GM12872 (cell line): ENCODE measurements at regions not wholly inside any gene's neighbourhood (a gene's known extent, or its start where the extent isn't known, plus 50 kb on each side); places are given as distances from the start of the nearest gene placed in this dataset.

Experiments
- TF ChIP-seq, protein P1 (sequence below): IDR thresholded peaks from 3 replicates; pipeline ENCODE4 v1.5.1; 2011; ENCODE audit warnings: low read depth, mild to moderate bottlenecking, low read length, moderate library complexity; ENCODE audit not compliant: insufficient read depth

DNA sequence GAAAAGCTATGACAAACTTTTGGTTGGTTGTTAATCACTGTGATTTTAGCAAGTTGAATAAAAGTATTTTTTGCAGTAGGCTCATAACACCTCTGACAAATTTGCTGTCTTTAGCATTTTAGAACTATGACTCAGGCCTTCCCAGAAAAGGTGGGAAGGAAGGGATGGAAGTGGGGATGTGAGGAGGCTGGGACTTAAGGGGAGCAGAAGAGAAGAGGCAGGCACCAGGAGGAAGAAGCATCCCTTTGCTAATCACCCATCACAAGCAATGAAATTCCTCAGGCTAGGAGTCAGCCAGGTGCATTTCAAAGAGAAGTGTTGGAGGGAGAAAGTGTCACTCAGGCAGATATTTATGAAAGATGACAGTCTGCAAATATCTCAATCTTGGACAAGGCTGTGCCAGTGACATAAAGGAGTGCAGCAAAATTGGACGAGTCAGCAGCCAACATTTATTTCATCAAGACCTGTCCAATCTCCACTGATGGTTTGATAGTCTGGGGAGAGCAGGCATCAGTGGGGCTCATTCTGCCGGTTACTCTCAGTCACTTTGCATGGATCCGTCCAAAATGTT is 337.3 kb upstream of the ARRDC4 start:
- TF ChIP-seq, protein P1, sequence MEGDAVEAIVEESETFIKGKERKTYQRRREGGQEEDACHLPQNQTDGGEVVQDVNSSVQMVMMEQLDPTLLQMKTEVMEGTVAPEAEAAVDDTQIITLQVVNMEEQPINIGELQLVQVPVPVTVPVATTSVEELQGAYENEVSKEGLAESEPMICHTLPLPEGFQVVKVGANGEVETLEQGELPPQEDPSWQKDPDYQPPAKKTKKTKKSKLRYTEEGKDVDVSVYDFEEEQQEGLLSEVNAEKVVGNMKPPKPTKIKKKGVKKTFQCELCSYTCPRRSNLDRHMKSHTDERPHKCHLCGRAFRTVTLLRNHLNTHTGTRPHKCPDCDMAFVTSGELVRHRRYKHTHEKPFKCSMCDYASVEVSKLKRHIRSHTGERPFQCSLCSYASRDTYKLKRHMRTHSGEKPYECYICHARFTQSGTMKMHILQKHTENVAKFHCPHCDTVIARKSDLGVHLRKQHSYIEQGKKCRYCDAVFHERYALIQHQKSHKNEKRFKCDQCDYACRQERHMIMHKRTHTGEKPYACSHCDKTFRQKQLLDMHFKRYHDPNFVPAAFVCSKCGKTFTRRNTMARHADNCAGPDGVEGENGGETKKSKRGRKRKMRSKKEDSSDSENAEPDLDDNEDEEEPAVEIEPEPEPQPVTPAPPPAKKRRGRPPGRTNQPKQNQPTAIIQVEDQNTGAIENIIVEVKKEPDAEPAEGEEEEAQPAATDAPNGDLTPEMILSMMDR, result no peak

DNA sequence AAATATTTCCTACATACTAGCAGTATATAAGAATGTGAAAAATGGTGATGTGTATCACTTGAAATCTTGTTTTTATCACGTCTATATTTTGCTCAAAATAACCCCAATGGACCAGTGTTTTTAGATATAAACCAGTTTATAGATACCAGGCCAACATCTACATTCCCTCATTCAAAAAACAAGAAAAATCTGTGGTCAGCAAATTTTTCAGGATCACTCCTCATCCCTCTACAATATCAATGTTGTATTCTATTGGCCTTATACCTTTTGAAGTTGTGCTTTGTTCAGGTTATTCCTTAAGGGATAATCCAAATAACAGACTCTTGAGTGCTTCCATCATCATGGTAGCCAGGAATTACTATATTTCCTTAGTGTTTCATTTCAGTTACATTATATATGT is 332.9 kb upstream of the ARRDC4 start:
- TF ChIP-seq, protein P1, result no peak

DNA sequence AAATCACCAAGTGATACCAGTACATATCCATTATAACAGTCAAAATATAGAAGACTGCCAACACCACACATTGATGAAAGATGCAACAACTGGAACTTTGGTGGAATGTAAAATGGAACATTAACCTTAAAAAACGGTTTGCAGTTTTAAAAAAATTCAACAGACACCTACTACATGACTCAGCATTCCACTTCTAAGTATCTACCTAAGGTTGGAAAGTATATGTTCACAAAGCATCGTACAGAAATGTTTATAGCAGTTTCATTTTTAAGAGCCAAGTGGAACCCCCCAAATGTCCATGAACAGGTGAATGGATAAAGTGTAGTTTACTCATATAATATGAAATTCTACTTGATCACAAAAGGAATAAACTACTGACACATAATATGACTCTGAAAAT is 314.7 kb upstream of the ARRDC4 start:
- TF ChIP-seq, protein P1, result no peak

DNA sequence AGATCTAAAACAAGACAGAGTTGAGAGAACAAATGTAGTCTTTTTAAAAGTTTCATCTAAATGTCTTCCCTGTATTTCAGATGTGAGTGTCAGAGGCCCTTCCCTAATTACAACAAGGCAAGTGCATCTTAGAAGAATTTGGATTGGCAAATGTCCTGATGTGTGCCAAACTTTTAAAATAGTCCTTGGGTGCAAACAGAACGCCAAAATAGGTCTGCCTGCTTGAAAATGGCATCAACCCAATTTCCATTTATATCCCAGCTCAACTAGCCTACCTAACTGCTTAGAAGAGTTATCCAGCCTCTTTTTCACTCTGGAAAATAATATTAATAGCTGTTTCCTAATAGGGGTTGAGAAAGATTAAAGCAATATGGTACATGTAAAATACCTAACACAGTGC is 311.8 kb upstream of the ARRDC4 start:
- TF ChIP-seq, protein P1, result no peak

DNA sequence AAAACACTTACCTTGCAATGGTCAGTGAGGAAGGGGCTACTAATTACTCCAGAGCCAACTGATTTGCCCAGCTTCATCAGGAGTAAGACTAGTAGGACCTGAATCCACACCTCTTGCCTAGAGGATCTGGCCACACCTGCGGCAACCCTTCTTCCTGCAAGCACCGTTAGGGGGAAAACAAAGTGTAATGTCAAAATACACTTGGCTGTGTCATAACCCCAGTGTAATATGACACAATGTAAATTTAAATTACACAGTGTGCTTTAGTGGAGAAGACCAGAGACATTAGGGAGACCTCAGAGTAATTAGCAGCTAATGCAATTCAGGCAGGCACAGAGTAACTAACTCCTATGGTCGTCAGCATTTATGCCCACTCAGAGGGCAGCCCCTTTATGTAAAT is 308.5 kb upstream of the ARRDC4 start:
- TF ChIP-seq, protein P1, result no peak

DNA sequence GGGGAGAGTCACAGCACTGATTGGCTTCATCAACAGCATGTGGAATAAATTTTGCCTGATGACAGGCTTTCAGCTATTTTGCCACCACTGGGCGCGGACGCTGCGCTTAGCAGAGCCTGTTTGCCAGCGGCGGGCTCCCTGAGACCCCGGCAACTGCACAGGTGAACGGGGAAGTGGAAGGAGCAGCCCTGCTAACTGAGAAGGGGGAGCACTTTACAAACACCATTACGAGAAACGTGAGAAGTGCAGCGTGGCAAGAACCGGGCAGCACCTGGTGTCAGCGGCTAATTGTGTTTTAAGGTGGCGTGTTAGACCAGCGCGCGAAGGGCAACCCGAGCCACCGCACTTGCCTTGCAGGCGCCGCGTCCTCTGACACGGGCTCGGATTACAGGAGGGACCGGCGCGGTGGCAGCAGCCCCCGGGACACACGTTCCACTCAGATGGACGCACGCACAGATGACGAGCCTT is 307.8 kb upstream of the ARRDC4 start:
- TF ChIP-seq, protein P1, result no peak

DNA sequence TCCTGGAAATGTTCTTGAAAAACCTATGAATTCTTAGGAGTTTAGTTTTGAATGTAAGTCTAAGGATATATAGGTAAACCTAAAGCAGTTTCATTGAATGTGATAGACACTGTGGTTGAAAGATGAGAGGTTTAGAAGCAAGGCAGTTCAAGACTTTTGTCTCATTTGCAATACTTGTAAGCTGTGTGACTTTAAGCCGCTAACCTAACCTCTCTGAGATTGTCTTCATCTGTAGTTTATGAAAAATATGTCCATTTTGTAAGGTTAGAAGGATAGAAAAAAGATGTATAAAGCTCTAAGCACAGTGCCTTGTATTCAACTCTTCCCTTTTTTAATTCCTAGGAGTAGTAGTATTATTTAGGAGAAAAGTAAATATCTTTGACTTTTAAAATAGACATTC is 306.6 kb upstream of the ARRDC4 start:
- TF ChIP-seq, protein P1, result no peak
